ENCODE measurements at regions not wholly inside any gene's neighbourhood (a gene's known extent, or its start where the extent isn't known, plus 50 kb on each side); places are given as distances from the start of the nearest gene placed in this dataset.

GRCh38 chr3:194801461-194802432 lies 116.1 kb downstream of the FAM43A start:
- no peak overlapping the region for H3K4me3 ChIP-seq (ENCODE audit: low read depth, low read length)
- no peak for DNase-seq (ENCODE audit: low read depth)
- TF ChIP-seq, protein P1, sequence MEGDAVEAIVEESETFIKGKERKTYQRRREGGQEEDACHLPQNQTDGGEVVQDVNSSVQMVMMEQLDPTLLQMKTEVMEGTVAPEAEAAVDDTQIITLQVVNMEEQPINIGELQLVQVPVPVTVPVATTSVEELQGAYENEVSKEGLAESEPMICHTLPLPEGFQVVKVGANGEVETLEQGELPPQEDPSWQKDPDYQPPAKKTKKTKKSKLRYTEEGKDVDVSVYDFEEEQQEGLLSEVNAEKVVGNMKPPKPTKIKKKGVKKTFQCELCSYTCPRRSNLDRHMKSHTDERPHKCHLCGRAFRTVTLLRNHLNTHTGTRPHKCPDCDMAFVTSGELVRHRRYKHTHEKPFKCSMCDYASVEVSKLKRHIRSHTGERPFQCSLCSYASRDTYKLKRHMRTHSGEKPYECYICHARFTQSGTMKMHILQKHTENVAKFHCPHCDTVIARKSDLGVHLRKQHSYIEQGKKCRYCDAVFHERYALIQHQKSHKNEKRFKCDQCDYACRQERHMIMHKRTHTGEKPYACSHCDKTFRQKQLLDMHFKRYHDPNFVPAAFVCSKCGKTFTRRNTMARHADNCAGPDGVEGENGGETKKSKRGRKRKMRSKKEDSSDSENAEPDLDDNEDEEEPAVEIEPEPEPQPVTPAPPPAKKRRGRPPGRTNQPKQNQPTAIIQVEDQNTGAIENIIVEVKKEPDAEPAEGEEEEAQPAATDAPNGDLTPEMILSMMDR (IDR thresholded peaks at IDR 0.05; ENCODE audit: insufficient read depth, low read depth, low read length), result no peak

- no peak overlapping the region for H3K4me3 ChIP-seq (ENCODE audit: low read depth, low read length)
- DNase-seq (ENCODE audit: low read depth), result no peak
- TF ChIP-seq, protein P1 (IDR thresholded peaks at IDR 0.05; ENCODE audit: insufficient read depth, low read depth, low read length), result no peak
These were observed 119.1 kb downstream of the FAM43A start for GRCh38 chr3:194804796-194805195.

DNA sequence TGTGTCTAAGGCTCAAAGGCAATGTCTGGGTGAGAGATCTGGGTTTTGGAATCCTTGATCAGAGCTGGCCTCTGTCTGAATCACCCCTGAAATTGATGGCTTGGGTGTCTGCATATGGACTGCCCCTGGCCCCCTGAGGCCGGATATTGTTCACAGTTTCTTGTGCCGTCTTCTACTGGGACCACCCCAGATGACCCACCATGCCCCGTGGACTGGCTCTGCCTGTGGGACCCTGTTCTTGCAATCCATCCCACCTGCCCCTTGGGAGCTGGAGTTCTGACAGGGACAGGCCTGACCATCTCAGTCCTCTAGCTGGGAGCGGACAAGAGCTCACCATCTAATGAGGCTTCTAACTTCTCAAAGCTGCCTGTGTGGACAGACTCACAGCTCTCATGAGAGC lies 119.9 kb downstream of the FAM43A start:
- H3K4me3 ChIP-seq (ENCODE audit: low read depth, low read length), result no peak overlapping the region
- TF ChIP-seq, protein P1 (IDR thresholded peaks at IDR 0.05; ENCODE audit: insufficient read depth, low read depth, low read length), result no peak
- DNase-seq (ENCODE audit: low read depth), result no peak

DNA sequence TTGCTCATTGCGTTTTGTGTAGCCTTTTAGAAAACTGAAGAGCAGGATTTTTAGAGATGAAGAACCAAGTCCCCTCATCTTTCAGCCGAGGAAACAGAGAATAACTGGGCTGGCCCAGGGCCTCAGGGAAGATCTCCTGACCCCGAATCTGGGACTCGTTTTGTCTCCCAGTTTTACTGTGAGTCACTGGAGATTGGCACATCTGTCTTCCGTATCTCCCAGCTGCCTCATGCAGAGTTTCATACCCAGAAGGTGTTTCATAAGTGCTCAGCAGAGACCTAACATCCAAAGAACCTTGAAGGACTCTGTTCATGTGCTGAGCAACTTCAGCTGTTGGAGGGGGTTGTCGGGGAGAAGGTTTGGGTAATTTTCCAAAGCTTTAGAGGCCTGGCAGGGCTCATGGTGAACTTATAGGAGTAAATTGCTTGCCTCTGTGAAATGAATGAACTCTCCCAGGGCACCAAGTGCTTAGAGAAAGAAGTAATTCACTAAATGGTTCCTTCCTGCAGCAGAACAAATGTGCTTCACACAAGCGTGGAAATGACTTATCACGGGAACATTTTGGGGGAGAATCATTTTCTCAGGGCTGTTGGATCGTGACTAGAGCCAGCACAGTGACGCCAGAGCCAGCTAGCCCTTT lies 121.4 kb downstream of the FAM43A start:
- DNase-seq (ENCODE audit: low read depth), result peak; percentile 40
- TF ChIP-seq, protein P1 (IDR thresholded peaks at IDR 0.05; ENCODE audit: insufficient read depth, low read depth, low read length), result no peak
- no peak overlapping the region for H3K4me3 ChIP-seq (ENCODE audit: low read depth, low read length)

GRCh38 chr3:194808640-194809097 lies 123.0 kb downstream of the FAM43A start:
- no peak overlapping the region for H3K4me3 ChIP-seq (ENCODE audit: low read depth, low read length)
- TF ChIP-seq, protein P1 (IDR thresholded peaks at IDR 0.05; ENCODE audit: insufficient read depth, low read depth, low read length), result no peak
- DNase-seq (ENCODE audit: low read depth), result peak; percentile 7

- no peak overlapping the region for H3K4me3 ChIP-seq (ENCODE audit: low read depth, low read length)
- TF ChIP-seq, protein P1 (IDR thresholded peaks at IDR 0.05; ENCODE audit: insufficient read depth, low read depth, low read length), result no peak
- DNase-seq (ENCODE audit: low read depth), result no peak
These were observed 123.7 kb downstream of the FAM43A start for GRCh38 chr3:194809382-194809781.
